ENCODE measurements at regions not wholly inside any gene's neighbourhood (a gene's known extent, or its start where the extent isn't known, plus 50 kb on each side); places are given as distances from the start of the nearest gene placed in this dataset.
"Not testable (repeated sequence)": the region's sequence is repeated elsewhere in the genome, so short reads cannot be mapped to it uniquely, and the experiment has no call there.

DNA sequence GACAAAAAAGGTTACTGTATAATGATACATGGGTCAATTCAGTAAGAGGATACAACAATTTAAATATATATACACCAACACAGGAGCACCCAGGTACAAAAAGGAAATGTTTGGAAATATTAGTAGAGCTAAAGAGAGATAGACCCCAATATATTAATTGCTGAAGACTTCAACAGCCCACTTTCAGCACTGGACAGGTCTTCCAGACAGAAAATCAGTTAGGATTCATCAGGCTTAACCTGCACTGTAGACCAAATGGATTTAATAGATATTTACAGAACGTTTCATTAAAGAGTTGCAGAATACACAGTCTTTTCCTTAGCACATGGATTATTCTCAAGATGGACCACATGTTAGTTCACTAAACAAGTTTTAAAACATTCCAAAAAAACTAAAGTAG, 845.9 kb upstream of the GBE1 start:
- no peaks in the 10 kb centered on the region for H3K36me3 Mint-ChIP-seq (ENCODE audit: low read depth, unreplicated experiment)
- H3K4me1 Mint-ChIP-seq (ENCODE audit: unreplicated experiment) = no peaks in the 10 kb centered on the region
- no peak for DNase-seq (ENCODE audit: low spot score)
- TF ChIP-seq, protein P1, sequence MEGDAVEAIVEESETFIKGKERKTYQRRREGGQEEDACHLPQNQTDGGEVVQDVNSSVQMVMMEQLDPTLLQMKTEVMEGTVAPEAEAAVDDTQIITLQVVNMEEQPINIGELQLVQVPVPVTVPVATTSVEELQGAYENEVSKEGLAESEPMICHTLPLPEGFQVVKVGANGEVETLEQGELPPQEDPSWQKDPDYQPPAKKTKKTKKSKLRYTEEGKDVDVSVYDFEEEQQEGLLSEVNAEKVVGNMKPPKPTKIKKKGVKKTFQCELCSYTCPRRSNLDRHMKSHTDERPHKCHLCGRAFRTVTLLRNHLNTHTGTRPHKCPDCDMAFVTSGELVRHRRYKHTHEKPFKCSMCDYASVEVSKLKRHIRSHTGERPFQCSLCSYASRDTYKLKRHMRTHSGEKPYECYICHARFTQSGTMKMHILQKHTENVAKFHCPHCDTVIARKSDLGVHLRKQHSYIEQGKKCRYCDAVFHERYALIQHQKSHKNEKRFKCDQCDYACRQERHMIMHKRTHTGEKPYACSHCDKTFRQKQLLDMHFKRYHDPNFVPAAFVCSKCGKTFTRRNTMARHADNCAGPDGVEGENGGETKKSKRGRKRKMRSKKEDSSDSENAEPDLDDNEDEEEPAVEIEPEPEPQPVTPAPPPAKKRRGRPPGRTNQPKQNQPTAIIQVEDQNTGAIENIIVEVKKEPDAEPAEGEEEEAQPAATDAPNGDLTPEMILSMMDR (IDR thresholded peaks at IDR 0.05; ENCODE audit: unreplicated experiment) = no peak
- H3K4me3 Mint-ChIP-seq (ENCODE audit: unreplicated experiment) = no peak overlapping the region
- no peak overlapping the region for H3K27ac Mint-ChIP-seq (ENCODE audit: unreplicated experiment)
- H3K9me3 Mint-ChIP-seq (ENCODE audit: unreplicated experiment) = no peaks in the 10 kb centered on the region
- H3K27me3 Mint-ChIP-seq (ENCODE audit: unreplicated experiment) = no peaks in the 10 kb centered on the region

DNA sequence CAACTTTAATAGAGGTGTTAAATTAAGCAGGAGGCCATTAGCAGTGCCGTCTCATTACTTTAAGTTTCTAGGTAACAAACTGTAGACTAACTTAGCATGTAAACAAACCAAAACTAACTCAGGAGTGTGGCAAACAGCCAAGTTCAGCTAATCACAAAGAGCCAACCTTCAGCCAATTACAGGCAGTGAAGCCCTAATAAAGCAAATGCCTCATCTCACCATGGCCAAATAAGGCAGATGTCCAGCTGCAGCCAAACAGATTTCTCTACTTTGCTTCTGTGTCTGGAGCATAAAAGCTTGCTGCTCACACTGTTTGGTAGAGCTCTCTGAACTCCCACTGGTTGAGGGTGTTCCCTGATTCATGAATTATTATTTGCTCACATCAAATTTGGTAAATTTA, 835.4 kb upstream of the GBE1 start:
- TF ChIP-seq, protein P1 (IDR thresholded peaks at IDR 0.05; ENCODE audit: unreplicated experiment) = no peak
- Mint-ChIP-seq H3K4me3 (ENCODE audit: unreplicated experiment) (no peak overlapping the region), H3K9me3 (ENCODE audit: unreplicated experiment) (peaks cover 5% of the 10 kb centered on the region), H3K27ac (ENCODE audit: unreplicated experiment) (no peak overlapping the region), H3K4me1 (ENCODE audit: unreplicated experiment) (no peaks in the 10 kb centered on the region), H3K27me3 (ENCODE audit: unreplicated experiment) (peaks cover 3% of the 10 kb centered on the region), H3K36me3 (ENCODE audit: low read depth, unreplicated experiment) (peaks cover 9% of the 10 kb centered on the region)
- no peak for DNase-seq (ENCODE audit: low spot score)

DNA sequence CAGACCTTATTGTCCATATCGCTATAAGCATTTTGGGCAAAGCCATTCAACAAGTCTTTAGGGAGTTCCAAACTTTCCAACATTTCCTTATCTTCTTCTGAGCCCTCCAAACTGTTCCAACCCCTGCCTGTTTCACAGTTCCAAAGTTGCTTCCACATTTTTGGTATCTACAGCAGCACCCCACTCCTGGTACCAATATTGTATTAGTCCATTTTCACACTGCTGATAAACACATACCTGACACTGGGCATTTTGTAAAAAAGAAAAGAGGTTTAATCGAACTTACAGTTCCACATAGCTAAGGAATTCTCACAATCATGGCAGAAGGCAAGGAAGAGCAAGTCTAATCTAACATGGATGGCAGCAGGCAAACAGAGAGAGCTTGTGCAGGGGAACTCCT, 834.1 kb upstream of the GBE1 start:
- H3K27ac Mint-ChIP-seq (ENCODE audit: unreplicated experiment) = no peak overlapping the region
- H3K36me3 Mint-ChIP-seq (ENCODE audit: low read depth, unreplicated experiment) = peaks cover 9% of the 10 kb centered on the region
- TF ChIP-seq, protein P1 (IDR thresholded peaks at IDR 0.05; ENCODE audit: unreplicated experiment) = no peak
- H3K4me1 Mint-ChIP-seq (ENCODE audit: unreplicated experiment) = no peaks in the 10 kb centered on the region
- no peak for DNase-seq (ENCODE audit: low spot score)
- H3K4me3 Mint-ChIP-seq (ENCODE audit: unreplicated experiment) = no peak overlapping the region
- H3K27me3 Mint-ChIP-seq (ENCODE audit: unreplicated experiment) = peaks cover 3% of the 10 kb centered on the region
- H3K9me3 Mint-ChIP-seq (ENCODE audit: unreplicated experiment) = peaks cover 5% of the 10 kb centered on the region

DNA sequence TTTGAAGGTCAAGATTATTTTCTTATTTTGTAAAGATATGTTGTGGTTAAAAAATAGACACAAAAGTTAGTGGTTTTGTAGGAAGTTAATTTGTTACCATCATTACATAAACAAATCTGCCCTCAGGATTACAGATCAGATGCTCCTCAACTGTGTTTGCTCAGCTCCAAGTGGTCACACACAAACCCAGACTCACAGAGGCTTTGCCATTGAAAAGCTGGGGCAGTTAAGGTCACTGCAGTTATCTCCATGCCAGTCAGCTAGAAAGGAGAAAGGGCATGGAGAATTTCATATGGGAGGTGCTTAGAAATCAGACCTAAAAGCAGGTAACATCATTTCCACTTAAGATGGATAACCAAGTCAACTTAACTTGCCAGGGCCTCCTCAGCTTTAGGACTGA, 825.7 kb upstream of the GBE1 start:
- H3K27ac Mint-ChIP-seq (ENCODE audit: unreplicated experiment) = no peak overlapping the region
- no peaks in the 10 kb centered on the region for H3K36me3 Mint-ChIP-seq (ENCODE audit: low read depth, unreplicated experiment)
- H3K27me3 Mint-ChIP-seq (ENCODE audit: unreplicated experiment) = no peaks in the 10 kb centered on the region
- H3K9me3 Mint-ChIP-seq (ENCODE audit: unreplicated experiment) = no peaks in the 10 kb centered on the region
- H3K4me1 Mint-ChIP-seq (ENCODE audit: unreplicated experiment) = no peaks in the 10 kb centered on the region
- no peak overlapping the region for H3K4me3 Mint-ChIP-seq (ENCODE audit: unreplicated experiment)
- no peak for DNase-seq (ENCODE audit: low spot score)
- TF ChIP-seq, protein P1 (IDR thresholded peaks at IDR 0.05; ENCODE audit: unreplicated experiment) = no peak

DNA sequence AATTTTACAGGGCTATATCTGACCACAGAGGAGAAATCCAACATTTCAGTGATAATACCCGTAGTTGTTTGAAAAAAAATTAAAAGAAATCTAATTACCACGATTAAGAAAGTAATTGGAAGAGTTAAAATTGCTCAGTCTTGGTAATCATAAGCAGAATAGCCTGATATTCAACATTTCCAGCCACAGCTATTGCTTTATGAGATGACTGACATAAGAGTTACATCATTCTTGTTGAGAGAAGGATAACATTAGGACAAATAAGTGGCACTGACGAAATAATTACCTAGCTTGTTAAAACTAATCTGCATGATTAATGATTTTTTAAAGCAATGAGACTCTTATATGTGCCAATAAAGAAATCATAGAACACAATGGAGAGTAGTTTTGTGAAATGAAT, 825.0 kb upstream of the GBE1 start:
- Mint-ChIP-seq H3K36me3 (ENCODE audit: low read depth, unreplicated experiment) (no peaks in the 10 kb centered on the region), H3K27me3 (ENCODE audit: unreplicated experiment) (no peaks in the 10 kb centered on the region), H3K9me3 (ENCODE audit: unreplicated experiment) (no peaks in the 10 kb centered on the region), H3K4me1 (ENCODE audit: unreplicated experiment) (no peaks in the 10 kb centered on the region), H3K27ac (ENCODE audit: unreplicated experiment) (no peak overlapping the region), H3K4me3 (ENCODE audit: unreplicated experiment) (no peak overlapping the region)
- TF ChIP-seq, protein P1 (IDR thresholded peaks at IDR 0.05; ENCODE audit: unreplicated experiment) = no peak
- no peak for DNase-seq (ENCODE audit: low spot score)

DNA sequence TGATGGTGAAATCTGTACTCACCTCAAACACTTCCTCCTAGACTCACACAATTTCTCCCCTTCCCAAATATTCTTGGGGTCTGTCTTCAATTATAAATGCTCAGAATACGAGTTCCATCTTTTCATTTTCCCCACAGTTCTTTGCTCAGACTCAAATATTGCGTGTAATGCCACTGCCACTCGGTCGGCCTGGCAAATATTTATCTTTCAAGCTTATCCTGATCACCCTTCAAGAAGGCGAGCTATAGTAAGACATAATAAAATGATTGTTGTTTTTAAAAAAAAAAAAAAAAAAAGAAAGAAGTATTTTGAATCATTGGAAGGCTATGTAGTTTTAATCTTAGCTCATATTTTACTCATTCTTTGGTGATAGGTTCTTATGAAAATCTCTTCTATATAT, 824.6 kb upstream of the GBE1 start:
- DNase-seq (ENCODE audit: low spot score); H3K27me3 Mint-ChIP-seq (ENCODE audit: unreplicated experiment); H3K4me3 Mint-ChIP-seq (ENCODE audit: unreplicated experiment); H3K36me3 Mint-ChIP-seq (ENCODE audit: low read depth, unreplicated experiment); H3K4me1 Mint-ChIP-seq (ENCODE audit: unreplicated experiment); H3K27ac Mint-ChIP-seq (ENCODE audit: unreplicated experiment); H3K9me3 Mint-ChIP-seq (ENCODE audit: unreplicated experiment): not testable (repeated sequence)

DNA sequence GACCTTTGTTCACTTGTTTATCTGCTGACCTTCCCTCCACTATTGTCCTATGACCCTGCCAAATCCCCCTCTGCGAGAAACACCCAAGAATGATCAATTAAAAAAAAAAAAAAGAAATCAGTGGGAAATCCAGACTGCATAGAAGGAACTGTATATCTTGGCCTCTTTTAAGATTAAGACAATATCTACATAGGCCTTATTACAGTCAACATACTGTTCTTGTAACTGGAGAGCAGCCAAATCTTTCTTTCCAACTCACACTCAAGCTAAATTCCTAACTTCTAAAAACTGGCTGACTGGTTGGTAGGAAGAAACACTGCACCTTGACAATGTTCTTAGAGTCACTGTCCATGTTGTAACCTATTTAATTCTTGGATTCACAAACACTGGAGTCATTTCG, 824.1 kb upstream of the GBE1 start:
- H3K27me3 Mint-ChIP-seq (ENCODE audit: unreplicated experiment); H3K4me3 Mint-ChIP-seq (ENCODE audit: unreplicated experiment); H3K27ac Mint-ChIP-seq (ENCODE audit: unreplicated experiment); H3K9me3 Mint-ChIP-seq (ENCODE audit: unreplicated experiment); DNase-seq (ENCODE audit: low spot score); H3K4me1 Mint-ChIP-seq (ENCODE audit: unreplicated experiment); H3K36me3 Mint-ChIP-seq (ENCODE audit: low read depth, unreplicated experiment): not testable (repeated sequence)

DNA sequence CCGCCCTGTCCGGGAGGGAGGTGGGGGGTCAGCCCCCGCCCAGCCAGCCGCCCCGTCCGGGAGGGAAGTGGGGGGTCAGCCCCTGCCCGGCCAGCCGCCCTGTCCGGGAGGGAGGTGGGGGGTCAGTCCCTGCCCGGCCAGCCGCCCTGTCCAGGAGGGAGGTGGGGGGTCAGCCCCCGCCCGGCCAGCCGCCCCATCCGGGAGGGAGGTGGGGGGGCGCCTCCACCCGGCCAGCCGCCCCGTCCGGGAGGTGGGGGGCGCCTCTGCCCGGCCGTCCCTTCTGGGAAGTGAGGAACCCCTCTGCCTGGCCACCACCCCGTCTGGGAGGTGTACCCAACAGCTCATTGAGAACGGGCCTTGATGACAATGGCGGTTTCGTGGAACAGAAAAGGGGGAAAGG, 823.4 kb upstream of the GBE1 start:
- DNase-seq (ENCODE audit: low spot score); H3K27ac Mint-ChIP-seq (ENCODE audit: unreplicated experiment); H3K9me3 Mint-ChIP-seq (ENCODE audit: unreplicated experiment); H3K4me3 Mint-ChIP-seq (ENCODE audit: unreplicated experiment); H3K36me3 Mint-ChIP-seq (ENCODE audit: low read depth, unreplicated experiment); H3K4me1 Mint-ChIP-seq (ENCODE audit: unreplicated experiment); H3K27me3 Mint-ChIP-seq (ENCODE audit: unreplicated experiment): not testable (repeated sequence)
